ENCODE measurements at regions not wholly inside any gene's neighbourhood (a gene's known extent, or its start where the extent isn't known, plus 50 kb on each side); places are given as distances from the start of the nearest gene placed in this dataset.

DNA sequence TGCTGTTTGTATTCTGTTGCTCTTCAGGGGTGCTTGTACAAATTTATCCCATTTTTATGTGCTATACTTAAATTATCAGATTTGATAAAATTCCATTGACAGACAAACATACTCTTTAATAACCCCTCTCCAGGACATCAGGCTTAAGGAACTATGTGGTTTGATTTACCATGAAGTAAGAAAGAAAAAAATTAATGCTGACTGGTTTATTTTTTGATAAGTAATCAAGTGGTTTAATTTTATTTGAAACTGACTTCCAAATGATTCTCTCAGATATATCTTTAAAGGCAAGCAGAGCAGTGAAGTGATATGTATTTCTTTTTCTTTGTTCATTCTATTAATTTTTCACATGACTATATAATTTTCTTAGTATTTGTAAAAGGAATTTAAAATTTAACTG, 1168.1 kb downstream of the OLFM4 start:
- no peaks in the 10 kb centered on the region for H3K27me3 ChIP-seq (ENCODE audit: insufficient read depth, low read length)
- Mint-ChIP-seq H3K27me3 (ENCODE audit: low read depth, unreplicated experiment) (no peaks in the 10 kb centered on the region), H3K9me3 (ENCODE audit: unreplicated experiment) (no peaks in the 10 kb centered on the region), H3K36me3 (ENCODE audit: low read depth, unreplicated experiment) (no peaks in the 10 kb centered on the region), H3K27ac (ENCODE audit: unreplicated experiment) (no peak overlapping the region), H3K4me1 (ENCODE audit: low read depth, unreplicated experiment) (peaks cover 1% of the 10 kb centered on the region), H3K4me3 (ENCODE audit: unreplicated experiment) (no peak overlapping the region)
- H3K36me3 ChIP-seq (ENCODE audit: insufficient read depth, low read length), result no peaks in the 10 kb centered on the region
- DNase-seq (ENCODE audit: low read depth) (no peak), FAIRE-seq (no peak)
- H4K20me1 ChIP-seq (ENCODE audit: insufficient read depth, low read length), result no peaks in the 10 kb centered on the region
- no peaks in the 10 kb centered on the region for H3K79me2 ChIP-seq (ENCODE audit: insufficient read depth, low read length)
- H3K9ac ChIP-seq (ENCODE audit: low read length), result no peak overlapping the region
- H3K27ac ChIP-seq (ENCODE audit: low read depth, low read length), result no peak overlapping the region
- H3K4me3 ChIP-seq (ENCODE audit: insufficient read depth, low read depth, low read length), result no peak overlapping the region
- H2AFZ ChIP-seq (ENCODE audit: low read depth, low read length), result no peak overlapping the region
- H3K4me2 ChIP-seq (ENCODE audit: low read length), result no peak overlapping the region
- no peaks in the 10 kb centered on the region for H3K4me1 ChIP-seq (ENCODE audit: insufficient read depth, low read length)
- no peaks in the 10 kb centered on the region for H3K9me3 ChIP-seq (ENCODE audit: insufficient read depth, low read depth, low read length)
- TF ChIP-seq EZH2 (IDR thresholded peaks at IDR 0.05; ENCODE audit: insufficient read depth, low read length), result no peak
- TF ChIP-seq, protein P1, sequence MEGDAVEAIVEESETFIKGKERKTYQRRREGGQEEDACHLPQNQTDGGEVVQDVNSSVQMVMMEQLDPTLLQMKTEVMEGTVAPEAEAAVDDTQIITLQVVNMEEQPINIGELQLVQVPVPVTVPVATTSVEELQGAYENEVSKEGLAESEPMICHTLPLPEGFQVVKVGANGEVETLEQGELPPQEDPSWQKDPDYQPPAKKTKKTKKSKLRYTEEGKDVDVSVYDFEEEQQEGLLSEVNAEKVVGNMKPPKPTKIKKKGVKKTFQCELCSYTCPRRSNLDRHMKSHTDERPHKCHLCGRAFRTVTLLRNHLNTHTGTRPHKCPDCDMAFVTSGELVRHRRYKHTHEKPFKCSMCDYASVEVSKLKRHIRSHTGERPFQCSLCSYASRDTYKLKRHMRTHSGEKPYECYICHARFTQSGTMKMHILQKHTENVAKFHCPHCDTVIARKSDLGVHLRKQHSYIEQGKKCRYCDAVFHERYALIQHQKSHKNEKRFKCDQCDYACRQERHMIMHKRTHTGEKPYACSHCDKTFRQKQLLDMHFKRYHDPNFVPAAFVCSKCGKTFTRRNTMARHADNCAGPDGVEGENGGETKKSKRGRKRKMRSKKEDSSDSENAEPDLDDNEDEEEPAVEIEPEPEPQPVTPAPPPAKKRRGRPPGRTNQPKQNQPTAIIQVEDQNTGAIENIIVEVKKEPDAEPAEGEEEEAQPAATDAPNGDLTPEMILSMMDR (IDR thresholded peaks at IDR 0.05; ENCODE audit: insufficient read depth, low read depth, low read length), result no peak

DNA sequence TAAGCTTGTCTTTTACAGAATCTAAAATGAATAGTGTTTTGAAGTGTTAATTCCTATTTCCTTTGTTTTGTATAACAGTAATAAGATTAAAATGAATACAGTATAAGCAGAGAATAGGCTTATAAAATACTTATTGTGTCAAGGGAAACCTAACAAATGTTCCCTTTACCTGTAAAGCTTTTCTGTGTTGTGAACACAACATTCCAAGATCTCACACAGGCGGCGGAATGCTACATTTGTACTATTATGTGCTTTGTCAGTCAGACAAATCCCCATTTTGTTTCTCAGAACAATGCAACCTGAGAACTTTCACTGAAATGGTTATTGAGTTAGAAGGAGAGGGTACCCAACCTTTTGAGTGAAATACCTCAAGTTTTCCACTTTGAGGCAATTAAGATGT, 1170.3 kb downstream of the OLFM4 start:
- H3K4me1 ChIP-seq (ENCODE audit: insufficient read depth, low read length), result no peaks in the 10 kb centered on the region
- no peaks in the 10 kb centered on the region for H3K79me2 ChIP-seq (ENCODE audit: insufficient read depth, low read length)
- no peaks in the 10 kb centered on the region for H3K27me3 Mint-ChIP-seq (ENCODE audit: low read depth, unreplicated experiment)
- no peak overlapping the region for H3K4me2 ChIP-seq (ENCODE audit: low read length)
- no peak overlapping the region for H3K4me3 Mint-ChIP-seq (ENCODE audit: unreplicated experiment)
- H3K27ac ChIP-seq (ENCODE audit: low read depth, low read length), result no peak overlapping the region
- H3K9me3 Mint-ChIP-seq (ENCODE audit: unreplicated experiment), result no peaks in the 10 kb centered on the region
- no peak overlapping the region for H3K4me3 ChIP-seq (ENCODE audit: insufficient read depth, low read depth, low read length)
- no peaks in the 10 kb centered on the region for H3K36me3 ChIP-seq (ENCODE audit: insufficient read depth, low read length)
- no peaks in the 10 kb centered on the region for H3K27me3 ChIP-seq (ENCODE audit: insufficient read depth, low read length)
- H4K20me1 ChIP-seq (ENCODE audit: insufficient read depth, low read length), result no peaks in the 10 kb centered on the region
- no peak for DNase-seq (ENCODE audit: low read depth)
- H3K9ac ChIP-seq (ENCODE audit: low read length), result no peak overlapping the region
- H3K4me1 Mint-ChIP-seq (ENCODE audit: low read depth, unreplicated experiment), result peaks cover 1% of the 10 kb centered on the region
- H3K9me3 ChIP-seq (ENCODE audit: insufficient read depth, low read depth, low read length), result no peaks in the 10 kb centered on the region
- no peak overlapping the region for H2AFZ ChIP-seq (ENCODE audit: low read depth, low read length)
- H3K27ac Mint-ChIP-seq (ENCODE audit: unreplicated experiment), result no peak overlapping the region
- no peaks in the 10 kb centered on the region for H3K36me3 Mint-ChIP-seq (ENCODE audit: low read depth, unreplicated experiment)
- no peak for FAIRE-seq
- no peak for TF ChIP-seq EZH2 (IDR thresholded peaks at IDR 0.05; ENCODE audit: insufficient read depth, low read length)
- TF ChIP-seq, protein P1 (IDR thresholded peaks at IDR 0.05; ENCODE audit: insufficient read depth, low read depth, low read length), result no peak

DNA sequence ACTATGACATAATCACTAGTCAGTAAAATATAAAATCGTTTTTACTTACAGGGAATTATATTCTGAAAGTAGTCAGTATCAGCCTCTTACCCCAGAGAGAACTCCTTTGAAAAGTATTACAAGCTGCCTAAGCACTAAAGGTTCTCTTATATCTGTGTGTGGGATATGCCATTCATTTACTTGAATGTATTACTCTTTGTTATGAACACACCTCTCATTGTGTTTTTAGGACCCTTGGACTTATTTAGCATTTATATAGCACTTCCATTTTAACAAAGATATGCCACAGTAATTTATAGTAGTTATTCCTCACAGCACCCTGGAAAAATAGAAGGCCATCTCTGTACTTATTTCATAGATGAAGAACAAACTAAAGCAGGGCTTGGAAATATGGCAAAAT, 1178.0 kb downstream of the OLFM4 start:
- no peaks in the 10 kb centered on the region for H3K79me2 ChIP-seq (ENCODE audit: insufficient read depth, low read length)
- H3K27me3 Mint-ChIP-seq (ENCODE audit: low read depth, unreplicated experiment), result no peaks in the 10 kb centered on the region
- H3K4me2 ChIP-seq (ENCODE audit: low read length), result no peak overlapping the region

More for the DNA sequence above, 1178.0 kb downstream of the OLFM4 start:
- Histone ChIP-seq H3K36me3 (ENCODE audit: insufficient read depth, low read length) (no peaks in the 10 kb centered on the region), H3K4me3 (ENCODE audit: insufficient read depth, low read depth, low read length) (no peak overlapping the region), H4K20me1 (ENCODE audit: insufficient read depth, low read length) (no peaks in the 10 kb centered on the region), H3K9me3 (ENCODE audit: insufficient read depth, low read depth, low read length) (no peaks in the 10 kb centered on the region), H3K9ac (ENCODE audit: low read length) (no peak overlapping the region), H3K4me1 (ENCODE audit: insufficient read depth, low read length) (no peaks in the 10 kb centered on the region), H3K27ac (ENCODE audit: low read depth, low read length) (no peak overlapping the region), H3K27me3 (ENCODE audit: insufficient read depth, low read length) (no peaks in the 10 kb centered on the region), H2AFZ (ENCODE audit: low read depth, low read length) (no peak overlapping the region)
- H3K4me3 Mint-ChIP-seq (ENCODE audit: unreplicated experiment), result no peak overlapping the region
- no peak overlapping the region for H3K27ac Mint-ChIP-seq (ENCODE audit: unreplicated experiment)
- H3K36me3 Mint-ChIP-seq (ENCODE audit: low read depth, unreplicated experiment), result no peaks in the 10 kb centered on the region
- no peak for FAIRE-seq
- DNase-seq (ENCODE audit: low read depth), result no peak
- H3K9me3 Mint-ChIP-seq (ENCODE audit: unreplicated experiment), result no peaks in the 10 kb centered on the region
- TF ChIP-seq, protein P1 (IDR thresholded peaks at IDR 0.05; ENCODE audit: insufficient read depth, low read depth, low read length), result no peak
- TF ChIP-seq EZH2 (IDR thresholded peaks at IDR 0.05; ENCODE audit: insufficient read depth, low read length), result no peak
- peaks cover 10% of the 10 kb centered on the region for H3K4me1 Mint-ChIP-seq (ENCODE audit: low read depth, unreplicated experiment)

Measured in astrocyte (in vitro differentiated cells and primary cell).